Natural killer cell (primary cell): ENCODE measurements at regions not wholly inside any gene's neighbourhood (a gene's known extent, or its start where the extent isn't known, plus 50 kb on each side); places are given as distances from the start of the nearest gene placed in this dataset.

Experiments used
- ATAC-seq, 3 donors: fragments of 150-1000 bp in 2 of 3; fragments of 200-7000 bp in 1 of 3; cut with Tn5 transposase; 1 replicate in 1 of 3; 2 replicates in 2 of 3; pipeline ENCODE4 v1.10.0; 2021; ENCODE audit warnings: mild to moderate bottlenecking in 2 of 3, moderate library complexity in 2 of 3
- DNase-seq, 2 donors: peaks; one replicate each; pipeline versions ENCODE4 v3.0.0 to v3.0.0-alpha.2; 2013 to 2021; ENCODE audit warnings: mixed read lengths in 1 of 2
- H3K27ac ChIP-seq: one replicate; pipeline ENCODE4 v1.5.1; 2013; ENCODE audit warnings: mild to moderate bottlenecking, low read length
- H3K27me3 ChIP-seq: one replicate; pipeline ENCODE4 v1.6.1; 2013; ENCODE audit warnings: low read length; ENCODE audit not compliant: control insufficient read depth, insufficient read depth
- H3K36me3 ChIP-seq: one replicate; pipeline ENCODE4 v1.6.1; 2013; ENCODE audit warnings: low read length; ENCODE audit not compliant: control insufficient read depth, insufficient read depth
- H3K4me1 ChIP-seq: one replicate; pipeline ENCODE4 v1.6.1; 2013; ENCODE audit warnings: low read length; ENCODE audit not compliant: control insufficient read depth, insufficient read depth
- H3K4me3 ChIP-seq: one replicate; pipeline ENCODE4 v1.5.1; 2013; ENCODE audit warnings: low read length
- H3K9me3 ChIP-seq: one replicate; pipeline ENCODE4 v1.6.1; 2013; ENCODE audit warnings: low read length; ENCODE audit not compliant: control insufficient read depth, insufficient read depth
- H3K27ac Mint-ChIP-seq, 2 donors: one replicate each; pipeline ENCODE4 v1.8.0; 2022; ENCODE audit warnings: mild to moderate bottlenecking in 2 of 2, mixed read lengths in 2 of 2, moderate library complexity in 1 of 2
- H3K27me3 Mint-ChIP-seq, 2 donors: one replicate each; pipeline ENCODE4 v1.8.0; 2022; ENCODE audit warnings: low read depth in 2 of 2, mixed read lengths in 2 of 2
- H3K36me3 Mint-ChIP-seq: one replicate; pipeline ENCODE4 v1.8.0; 2022; ENCODE audit warnings: mixed read lengths
- H3K4me1 Mint-ChIP-seq, 2 donors: one replicate each; pipeline ENCODE4 v1.8.0; 2022; ENCODE audit warnings: mixed read lengths in 2 of 2
- H3K4me3 Mint-ChIP-seq: one replicate; pipeline ENCODE4 v1.8.0; 2022; ENCODE audit warnings: mild to moderate bottlenecking, moderate library complexity, mixed read lengths
- H3K9me3 Mint-ChIP-seq, 2 donors: one replicate each; pipeline ENCODE4 v1.8.0; 2022; ENCODE audit warnings: mixed read lengths in 2 of 2
- WGBS: methylation state at CpG from one replicate; pipeline ENCODE4 v1.1.7; 2013; ENCODE audit warnings: missing lambda C conversion rate; ENCODE audit not compliant: insufficient coverage; 5-methylcytosine and 5-hydroxymethylcytosine counted together
- intact Hi-C: fragments of 100-400 bp; cut with micrococcal nuclease; formaldehyde crosslinking; loops from one replicate; pipeline ENCODE4 v1.14.2; 2022
- TF ChIP-seq, protein P1 (sequence below): fragments of 200-600 bp; IDR thresholded peaks from one replicate; pipeline ENCODE4 v1.8.0; 2022; ENCODE audit warnings: antibody characterized with exemption

DNA sequence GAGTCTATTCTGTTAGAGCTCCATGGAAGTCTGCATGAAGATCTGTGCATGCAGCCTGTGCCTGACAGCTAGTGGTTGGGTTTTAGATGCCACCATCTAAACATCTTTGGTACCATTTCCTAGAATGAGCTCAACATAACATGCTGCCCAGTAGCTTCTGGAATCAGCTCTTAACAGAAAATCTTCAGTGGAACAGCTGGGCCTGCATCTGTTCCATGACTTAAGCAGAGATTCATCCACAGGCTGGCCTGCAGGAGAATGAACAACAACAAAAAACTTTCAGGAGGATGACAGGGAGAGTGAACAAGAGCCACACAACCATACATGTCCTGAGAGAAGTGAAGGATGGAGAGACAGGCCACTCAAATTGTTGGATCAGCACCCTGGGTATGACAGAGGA lies 316.6 kb downstream of the RDH14 start:
- no peaks in the 10 kb centered on the region for H3K27me3 Mint-ChIP-seq
- H3K27ac ChIP-seq, result no peak overlapping the region
- no peaks in the 10 kb centered on the region for H3K36me3 Mint-ChIP-seq
- H3K9me3 Mint-ChIP-seq, result peaks cover 5 to 7% of the 10 kb centered on the region in 2 donors
- no peaks in the 10 kb centered on the region for H3K27me3 ChIP-seq
- H3K4me1 Mint-ChIP-seq, result no peaks in the 10 kb centered on the region
- H3K4me1 ChIP-seq, result no peaks in the 10 kb centered on the region
- TF ChIP-seq, protein P1, sequence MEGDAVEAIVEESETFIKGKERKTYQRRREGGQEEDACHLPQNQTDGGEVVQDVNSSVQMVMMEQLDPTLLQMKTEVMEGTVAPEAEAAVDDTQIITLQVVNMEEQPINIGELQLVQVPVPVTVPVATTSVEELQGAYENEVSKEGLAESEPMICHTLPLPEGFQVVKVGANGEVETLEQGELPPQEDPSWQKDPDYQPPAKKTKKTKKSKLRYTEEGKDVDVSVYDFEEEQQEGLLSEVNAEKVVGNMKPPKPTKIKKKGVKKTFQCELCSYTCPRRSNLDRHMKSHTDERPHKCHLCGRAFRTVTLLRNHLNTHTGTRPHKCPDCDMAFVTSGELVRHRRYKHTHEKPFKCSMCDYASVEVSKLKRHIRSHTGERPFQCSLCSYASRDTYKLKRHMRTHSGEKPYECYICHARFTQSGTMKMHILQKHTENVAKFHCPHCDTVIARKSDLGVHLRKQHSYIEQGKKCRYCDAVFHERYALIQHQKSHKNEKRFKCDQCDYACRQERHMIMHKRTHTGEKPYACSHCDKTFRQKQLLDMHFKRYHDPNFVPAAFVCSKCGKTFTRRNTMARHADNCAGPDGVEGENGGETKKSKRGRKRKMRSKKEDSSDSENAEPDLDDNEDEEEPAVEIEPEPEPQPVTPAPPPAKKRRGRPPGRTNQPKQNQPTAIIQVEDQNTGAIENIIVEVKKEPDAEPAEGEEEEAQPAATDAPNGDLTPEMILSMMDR, result no peak
- ATAC-seq (no peak), DNase-seq (no peak)
- no peaks in the 10 kb centered on the region for H3K36me3 ChIP-seq
- H3K4me3 Mint-ChIP-seq, result no peak overlapping the region
- H3K9me3 ChIP-seq, result no peaks in the 10 kb centered on the region
- no peak overlapping the region for H3K4me3 ChIP-seq
- no peak overlapping the region for H3K27ac Mint-ChIP-seq
- intact Hi-C loops, result no loop called here

DNA sequence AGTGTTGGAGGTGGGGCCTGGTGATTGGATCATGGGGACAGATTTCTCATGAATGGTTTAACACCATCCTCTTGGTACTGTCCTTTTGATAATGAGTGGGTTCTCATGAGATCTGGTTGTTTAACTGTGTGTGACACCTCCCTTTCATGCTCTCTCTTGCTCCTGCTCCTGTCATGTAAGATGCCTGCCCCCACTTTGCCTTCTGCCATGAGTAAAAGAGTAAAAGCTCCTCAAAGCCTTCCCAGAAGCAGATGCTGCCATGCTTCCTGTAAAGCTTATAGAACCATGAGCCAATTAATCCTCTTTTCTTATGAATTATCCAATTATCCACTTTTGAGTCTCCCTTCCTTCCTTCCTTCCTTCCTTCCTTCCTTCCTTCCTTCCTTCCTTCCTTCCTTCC lies 317.7 kb downstream of the RDH14 start:
- Mint-ChIP-seq H3K4me3 (no peak overlapping the region), H3K4me1 (no peaks in the 10 kb centered on the region), H3K36me3 (no peaks in the 10 kb centered on the region), H3K27ac (no peak overlapping the region), H3K9me3 (peaks cover 4 to 5% of the 10 kb centered on the region in 2 donors), H3K27me3 (no peaks in the 10 kb centered on the region)
- DNase-seq (no peak), ATAC-seq (no peak)
- H3K9me3 ChIP-seq, result no peaks in the 10 kb centered on the region
- no peak overlapping the region for H3K4me3 ChIP-seq
- no peak overlapping the region for H3K27ac ChIP-seq
- TF ChIP-seq, protein P1, result no peak
- H3K36me3 ChIP-seq, result no peaks in the 10 kb centered on the region
- no peaks in the 10 kb centered on the region for H3K4me1 ChIP-seq
- no peaks in the 10 kb centered on the region for H3K27me3 ChIP-seq
- intact Hi-C loops, result no loop called here

GRCh38 chr2:18238209-18238608 lies 322.2 kb downstream of the RDH14 start:
- Histone ChIP-seq H3K27ac (no peak overlapping the region), H3K4me3 (no peak overlapping the region), H3K27me3 (no peaks in the 10 kb centered on the region), H3K4me1 (no peaks in the 10 kb centered on the region), H3K36me3 (no peaks in the 10 kb centered on the region), H3K9me3 (no peaks in the 10 kb centered on the region)
- intact Hi-C loops, result no loop called here
- Mint-ChIP-seq H3K4me3 (no peak overlapping the region), H3K9me3 (peaks cover 10 to 12% of the 10 kb centered on the region in 2 donors), H3K27ac (no peak overlapping the region), H3K4me1 (no peaks in the 10 kb centered on the region), H3K36me3 (no peaks in the 10 kb centered on the region), H3K27me3 (peaks cover 0 to 3% of the 10 kb centered on the region in 2 donors)
- WGBS, result 78% methylated on average over 5 of the region's 5 CpGs
- TF ChIP-seq, protein P1, result no peak
- DNase-seq (no peak), ATAC-seq (no peak)

GRCh38 chr2:18237298-18237697 lies 323.2 kb downstream of the RDH14 start:
- Mint-ChIP-seq H3K36me3 (no peaks in the 10 kb centered on the region), H3K4me1 (no peaks in the 10 kb centered on the region), H3K4me3 (no peak overlapping the region), H3K27ac (no peak overlapping the region), H3K9me3 (peaks cover 7 to 8% of the 10 kb centered on the region in 2 donors), H3K27me3 (peaks cover 0 to 3% of the 10 kb centered on the region in 2 donors)
- Histone ChIP-seq H3K9me3 (no peaks in the 10 kb centered on the region), H3K36me3 (no peaks in the 10 kb centered on the region), H3K27me3 (no peaks in the 10 kb centered on the region), H3K4me3 (no peak overlapping the region), H3K27ac (no peak overlapping the region), H3K4me1 (no peaks in the 10 kb centered on the region)
- ATAC-seq (no peak), DNase-seq (no peak)
- TF ChIP-seq, protein P1, result no peak
- 96% methylated on average over 2 of the region's 2 CpGs for WGBS
- intact Hi-C loops, result no loop called here
